HepG2 (cell line): ENCODE measurements at regions not wholly inside any gene's neighbourhood (a gene's known extent, or its start where the extent isn't known, plus 50 kb on each side); places are given as distances from the start of the nearest gene placed in this dataset.

Experiments
- HIC2 ChIP-seq: sonication (generic); formaldehyde crosslinking; IDR thresholded peaks from 2 replicates; pipeline ENCODE4 v1.9.0; 2022; ENCODE audit warnings: low read depth, missing genetic modification reagents
- LRRFIP1 ChIP-seq: sonication (generic); formaldehyde crosslinking; conservative IDR thresholded peaks from 2 replicates; pipeline ENCODE4 v1.4.0; 2020; ENCODE audit warnings: missing genetic modification reagents
- NCOR1 ChIP-seq: fragments of 200-600 bp; sonication (generic); IDR thresholded peaks from 2 replicates; pipeline ENCODE4 v1.7.0; 2017; ENCODE audit warnings: antibody characterized with exemption, low read length, borderline replicate concordance
- NR3C1 ChIP-seq: sonication (generic); formaldehyde crosslinking; IDR thresholded peaks from 2 replicates; pipeline ENCODE4 v1.4.0; 2020; ENCODE audit warnings: missing genetic modification reagents
- SIN3B ChIP-seq: fragments of 150-350 bp; IDR thresholded peaks from 2 replicates; pipeline ENCODE4 v1.6.1; 2014; ENCODE audit warnings: low read length
- SKIL ChIP-seq: sonication (generic); formaldehyde crosslinking; IDR thresholded peaks from 2 replicates; pipeline ENCODE4 v1.8.0; 2022; ENCODE audit warnings: missing genetic modification reagents, mild to moderate bottlenecking, moderate library complexity, borderline replicate concordance
- SMAD3 ChIP-seq: sonication (generic); formaldehyde crosslinking; IDR thresholded peaks from 2 replicates; pipeline ENCODE4 v1.4.0; 2020; ENCODE audit warnings: missing genetic modification reagents
- TSC22D2 ChIP-seq: sonication (generic); formaldehyde crosslinking; IDR thresholded peaks from 2 replicates; pipeline ENCODE4 v1.5.1; 2020; ENCODE audit warnings: missing genetic modification reagents, mild to moderate bottlenecking, borderline replicate concordance
- ZNF253 ChIP-seq: sonication (generic); formaldehyde crosslinking; IDR thresholded peaks from 2 replicates; pipeline ENCODE4 v1.8.0; 2022; ENCODE audit warnings: mild to moderate bottlenecking, missing genetic modification reagents, borderline replicate concordance
- ZNF256 ChIP-seq: sonication (generic); formaldehyde crosslinking; conservative IDR thresholded peaks from 2 replicates; pipeline ENCODE4 v1.4.0; 2020; ENCODE audit warnings: missing genetic modification reagents
- ZNF318 ChIP-seq: sonication (generic); formaldehyde crosslinking; IDR thresholded peaks from 2 replicates; pipeline ENCODE4 v1.4.0; 2020; ENCODE audit warnings: mild to moderate bottlenecking, missing genetic modification reagents
- TF ChIP-seq, protein P1 (sequence below): sonication (generic); formaldehyde crosslinking; IDR thresholded peaks from 2 replicates; pipeline ENCODE4 v1.5.1; 2020; ENCODE audit warnings: missing genetic modification reagents, mild to moderate bottlenecking, borderline replicate concordance

- TF ChIP-seq ZNF318 (CRISPR knock-in tag): no peak
- TF ChIP-seq, protein P1, sequence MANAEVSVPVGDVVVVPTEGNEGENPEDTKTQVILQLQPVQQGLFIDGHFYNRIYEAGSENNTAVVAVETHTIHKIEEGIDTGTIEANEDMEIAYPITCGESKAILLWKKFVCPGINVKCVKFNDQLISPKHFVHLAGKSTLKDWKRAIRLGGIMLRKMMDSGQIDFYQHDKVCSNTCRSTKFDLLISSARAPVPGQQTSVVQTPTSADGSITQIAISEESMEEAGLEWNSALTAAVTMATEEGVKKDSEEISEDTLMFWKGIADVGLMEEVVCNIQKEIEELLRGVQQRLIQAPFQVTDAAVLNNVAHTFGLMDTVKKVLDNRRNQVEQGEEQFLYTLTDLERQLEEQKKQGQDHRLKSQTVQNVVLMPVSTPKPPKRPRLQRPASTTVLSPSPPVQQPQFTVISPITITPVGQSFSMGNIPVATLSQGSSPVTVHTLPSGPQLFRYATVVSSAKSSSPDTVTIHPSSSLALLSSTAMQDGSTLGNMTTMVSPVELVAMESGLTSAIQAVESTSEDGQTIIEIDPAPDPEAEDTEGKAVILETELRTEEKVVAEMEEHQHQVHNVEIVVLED (CRISPR knock-in tag): 0 out of 2 replicates have a peak, but pooled peaks have one; percentile 20
- no peak for TF ChIP-seq SIN3B
- TF ChIP-seq TSC22D2 (CRISPR knock-in tag): no peak
- TF ChIP-seq SMAD3 (CRISPR knock-in tag): no peak
- no peak for TF ChIP-seq NR3C1 (CRISPR knock-in tag)
- no peak for TF ChIP-seq ZNF256 (CRISPR knock-in tag)
- no peak for TF ChIP-seq NCOR1
- TF ChIP-seq HIC2 (CRISPR knock-in tag): peak; percentile 57; the same call in 1 of the 2 replicates
- TF ChIP-seq LRRFIP1: no peak
- no peak for TF ChIP-seq ZNF253 (CRISPR knock-in tag)
- no peak for TF ChIP-seq SKIL (CRISPR knock-in tag)
These were observed 81.6 kb upstream of the FOXQ1 start (continued) for GRCh38 chr6:1230281-1230680.
